ENCODE measurements at regions not wholly inside any gene's neighbourhood (a gene's known extent, or its start where the extent isn't known, plus 50 kb on each side); places are given as distances from the start of the nearest gene placed in this dataset.

- no peak for TF ChIP-seq POLR2AphosphoS5 (IDR thresholded peaks at IDR 0.05)
- TF ChIP-seq CTCF (IDR thresholded peaks at IDR 0.05), result no peak
These were observed 161.3 kb downstream of the YIPF5 start for GRCh38 chr5:144009116-144009515.

Data from suprapubic skin (tissue), 3 donors.